ENCODE measurements at regions not wholly inside any gene's neighbourhood (a gene's known extent, or its start where the extent isn't known, plus 50 kb on each side); places are given as distances from the start of the nearest gene placed in this dataset.

DNA sequence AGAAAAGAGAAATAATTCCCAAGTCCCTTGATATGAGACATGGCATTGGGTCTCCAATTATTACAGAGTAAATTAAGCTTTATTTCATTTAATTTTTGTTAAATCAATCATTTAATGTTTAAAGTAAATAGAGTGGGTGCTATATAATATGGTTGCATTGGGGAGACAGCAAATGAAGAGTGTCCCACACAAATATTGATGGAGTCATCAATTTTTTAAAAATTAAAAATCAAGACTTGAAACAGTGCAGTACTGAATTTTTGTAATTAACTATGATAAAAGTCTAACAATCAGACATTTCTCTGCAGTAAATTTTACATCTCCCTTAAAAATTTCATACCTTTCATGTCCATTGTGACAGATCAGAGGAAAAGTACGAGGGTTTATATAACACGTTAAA lies 193.9 kb upstream of the ID4 start:
- no peak for FAIRE-seq
- no peak overlapping the region for H2BK12ac ChIP-seq (ENCODE audit: low read depth, low read length)
- no peaks in the 10 kb centered on the region for H4K20me1 ChIP-seq (replicated peaks in 1 of 2; ENCODE audit: control insufficient read depth in 1 of 2, insufficient read depth in 2 of 2, low read length in 2 of 2)
- H3K27me3 ChIP-seq (replicated peaks in 1 of 4; ENCODE audit: control insufficient read depth in 3 of 4, extremely low read depth in 1 of 4, insufficient read depth in 3 of 4, low read length in 3 of 4): no peaks in the 10 kb centered on the region
- WGBS, 2 experiments (ENCODE audit: extremely low coverage in 1 of 2, insufficient coverage in 1 of 2, insufficient read length in 1 of 2, insufficient replicate concordance in 2 of 2, low coverage in 1 of 2, low lambda C conversion rate in 2 of 2, missing lambda C conversion rate in 1 of 2): 95% methylated on average over 2 of the region's 2 CpGs; no CpG with 5 or more reads in 1 of the 2 experiments
- no peak overlapping the region for H3K18ac ChIP-seq (ENCODE audit: extremely low read depth, low read length)
- H3K14ac ChIP-seq (ENCODE audit: insufficient read length): no peak overlapping the region
- no peak overlapping the region for H2BK120ac ChIP-seq (replicated peaks; ENCODE audit: low read depth, low read length)
- no peak overlapping the region for H2BK15ac ChIP-seq (ENCODE audit: low read length)
- ChIA-PET CTCF (ENCODE audit: partially characterized antibody) (interaction anchor here (0.6 to 2.3 kb wide), 2 partner anchors 11 to 16 kb away, joined by 3 to 5 read pairs; no protein-coding TSS in a partner anchor), POLR2A (ENCODE audit: partially characterized antibody) (no interaction called here)
- H4K5ac ChIP-seq (ENCODE audit: insufficient read length, low read depth, low read length): no peak overlapping the region
- H3K4me1 ChIP-seq (replicated peaks in 1 of 4; ENCODE audit: control insufficient read depth in 3 of 4, insufficient read depth in 4 of 4, low read length in 3 of 4): no peaks in the 10 kb centered on the region
- no peak overlapping the region for H3K4me3 ChIP-seq (ENCODE audit: extremely low read depth in 1 of 4, insufficient read depth in 2 of 4, low read depth in 3 of 4, low read length in 4 of 4)
- H3K23me2 ChIP-seq (ENCODE audit: low read depth, low read length): no peaks in the 10 kb centered on the region; the same call in 1 of the 2 replicates
- no peaks in the 10 kb centered on the region for H3K79me1 ChIP-seq (ENCODE audit: low read depth, low read length)
- H3K36me3 ChIP-seq (ENCODE audit: control insufficient read depth in 2 of 4, insufficient read depth in 4 of 4, low read length in 3 of 4): no peaks in the 10 kb centered on the region
- no peak overlapping the region for H2AFZ ChIP-seq (ENCODE audit: low read length)
- H2BK20ac ChIP-seq (ENCODE audit: low read length): no peak overlapping the region
- no peak overlapping the region for H3K27ac ChIP-seq (ENCODE audit: low read depth, low read length)
- no peaks in the 10 kb centered on the region for H3K79me2 ChIP-seq (ENCODE audit: control insufficient read depth in 1 of 2, insufficient read depth in 2 of 2, low read length in 2 of 2)
- H4K91ac ChIP-seq (replicated peaks; ENCODE audit: insufficient read length, low read length): no peak overlapping the region
- H2BK5ac ChIP-seq (ENCODE audit: low read depth, low read length): no peak overlapping the region
- no peak overlapping the region for H3K56ac ChIP-seq (replicated peaks; ENCODE audit: insufficient read length, low read depth, low read length)
- no peak overlapping the region for H4K8ac ChIP-seq (ENCODE audit: extremely low read depth, insufficient read depth, low read length)
- H3K23ac ChIP-seq (ENCODE audit: insufficient read length): no peak overlapping the region
- no peak overlapping the region for H3K4ac ChIP-seq (replicated peaks; ENCODE audit: insufficient read length, low read depth, low read length)
- H3K4me2 ChIP-seq (ENCODE audit: insufficient read depth in 1 of 2, low read depth in 2 of 2, low read length in 2 of 2): no peak overlapping the region
- H3K9ac ChIP-seq (replicated peaks in 1 of 4; ENCODE audit: extremely low read depth in 1 of 4, low read depth in 3 of 4, low read length in 3 of 4): no peak overlapping the region
- no peak for DNase-seq (ENCODE audit: low read depth in 1 of 2, low spot score in 2 of 2)
- H3K9me3 ChIP-seq (ENCODE audit: insufficient read depth in 2 of 2, low read depth in 1 of 2, low read length in 1 of 2): no peaks in the 10 kb centered on the region; a peak in 1 of 4 replicates
- H2AK5ac ChIP-seq (ENCODE audit: low read depth, low read length): no peak overlapping the region
- TF ChIP-seq, protein P1, sequence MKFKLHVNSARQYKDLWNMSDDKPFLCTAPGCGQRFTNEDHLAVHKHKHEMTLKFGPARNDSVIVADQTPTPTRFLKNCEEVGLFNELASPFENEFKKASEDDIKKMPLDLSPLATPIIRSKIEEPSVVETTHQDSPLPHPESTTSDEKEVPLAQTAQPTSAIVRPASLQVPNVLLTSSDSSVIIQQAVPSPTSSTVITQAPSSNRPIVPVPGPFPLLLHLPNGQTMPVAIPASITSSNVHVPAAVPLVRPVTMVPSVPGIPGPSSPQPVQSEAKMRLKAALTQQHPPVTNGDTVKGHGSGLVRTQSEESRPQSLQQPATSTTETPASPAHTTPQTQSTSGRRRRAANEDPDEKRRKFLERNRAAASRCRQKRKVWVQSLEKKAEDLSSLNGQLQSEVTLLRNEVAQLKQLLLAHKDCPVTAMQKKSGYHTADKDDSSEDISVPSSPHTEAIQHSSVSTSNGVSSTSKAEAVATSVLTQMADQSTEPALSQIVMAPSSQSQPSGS (IDR thresholded peaks at IDR 0.05; ENCODE audit: low read length): no peak
- TF ChIP-seq TBP (IDR thresholded peaks at IDR 0.05; ENCODE audit: low read depth, low read length) (no peak), CEBPB (IDR thresholded peaks at IDR 0.05; ENCODE audit: low read depth, low read length) (no peak), RBBP5 (IDR thresholded peaks at IDR 0.05; ENCODE audit: borderline replicate concordance, low read depth, low read length) (no peak), GTF2F1 (IDR thresholded peaks at IDR 0.05; ENCODE audit: borderline replicate concordance, low read depth, low read length) (no peak), ASH2L (IDR thresholded peaks at IDR 0.05; ENCODE audit: low read length) (no peak), HDAC2 (IDR thresholded peaks at IDR 0.05; ENCODE audit: borderline replicate concordance in 1 of 2, low read depth in 2 of 2, low read length in 2 of 2) (no peak), JUND (IDR thresholded peaks at IDR 0.05; ENCODE audit: low read length) (no peak), TAF1 (IDR thresholded peaks at IDR 0.05; ENCODE audit: low read depth, low read length) (no peak), POU5F1 (IDR thresholded peaks at IDR 0.05; ENCODE audit: low read depth, low read length) (no peak), GABPA (IDR thresholded peaks at IDR 0.05; ENCODE audit: borderline replicate concordance, insufficient read depth, low read length) (no peak), RNF2 (IDR thresholded peaks at IDR 0.05; ENCODE audit: borderline replicate concordance, low read depth, low read length, missing control alignments, poor library complexity, severe bottlenecking) (no peak), SP1 (IDR thresholded peaks at IDR 0.05; ENCODE audit: low read depth, low read length) (no peak)

Data from H1 (cell line).